A549 (cell line): ENCODE measurements at regions not wholly inside any gene's neighbourhood (a gene's known extent, or its start where the extent isn't known, plus 50 kb on each side); places are given as distances from the start of the nearest gene placed in this dataset.

Experiments
- ATAC-seq, 2 experiments: fragments of 200-7000 bp in 1 of 2; fragments of >200 bp in 1 of 2; cut with Nextera tagmentation in 1 of 2; cut with Tn5 transposase in 1 of 2; 3 replicates each; pipeline versions ENCODE4 v1.8.0 to v1.9.1; 2018 to 2020; ENCODE audit warnings: mild to moderate bottlenecking in 1 of 2, moderate library complexity in 1 of 2
- CTCF ChIA-PET: fragments of 300-600 bp; sonication (Branson Sonifier 250); formaldehyde crosslinking; extraction: SDS; loops from one replicate; lab custom pipeline; 2021; ENCODE audit warnings: antibody characterized with exemption, inconsistent platforms; lab: Yijun Ruan, JAX
- POLR2A ChIA-PET: fragments of 350-600 bp; formaldehyde crosslinking; extraction: SDS; loops from one replicate; lab custom pipeline; 2021; ENCODE audit warnings: antibody characterized with exemption, inconsistent platforms; lab: Yijun Ruan, JAX
- DNase-seq, 2 experiments: peaks; one replicate each; pipeline versions ENCODE4 v3.0.0 to v3.0.0-alpha.2; 2011 to 2016; ENCODE audit warnings: low read depth in 1 of 2, low spot score in 1 of 2
- FAIRE-seq: peaks from 2 replicates; lab custom pipeline; 2011; peaks lifted over from hg19 to GRCh38; lab: Jason Lieb, UNC
- H3K27ac ChIP-seq, 2 experiments: fragments of >200 bp; sonication (Bioruptor Twin); formaldehyde crosslinking; 3 replicates each; pipeline ENCODE4 v1.5.1; 2016 to 2017
- H3K4me1 ChIP-seq: fragments of >200 bp; sonication (Bioruptor Twin); formaldehyde crosslinking; 3 replicates; pipeline ENCODE4 v1.6.1; 2016
- H3K4me2 ChIP-seq: fragments of >200 bp; sonication (Bioruptor Twin); formaldehyde crosslinking; 3 replicates; pipeline ENCODE4 v1.6.1; 2016
- H3K4me3 ChIP-seq: fragments of >200 bp; sonication (Bioruptor Twin); formaldehyde crosslinking; 3 replicates; pipeline ENCODE4 v1.5.1; 2016
- H3K9me3 ChIP-seq: fragments of >200 bp; sonication (Bioruptor Twin); formaldehyde crosslinking; 3 replicates; pipeline ENCODE4 v1.6.1; 2016
- BCL3 ChIP-seq: fragments of >200 bp; sonication (Bioruptor Twin); formaldehyde crosslinking; IDR thresholded peaks from 3 replicates; pipeline ENCODE4 v1.6.1; 2016
- CBX2 ChIP-seq: fragments of 200-600 bp; sonication (generic); IDR thresholded peaks from 2 replicates; pipeline ENCODE4 v1.6.1; 2016; ENCODE audit warnings: low read depth, mild to moderate bottlenecking, borderline replicate concordance
- CHD4 ChIP-seq: fragments of 200-600 bp; sonication (generic); IDR thresholded peaks from 2 replicates; pipeline ENCODE4 v1.6.1; 2016; ENCODE audit warnings: antibody characterized with exemption, mild to moderate bottlenecking, borderline replicate concordance
- ESRRA ChIP-seq: fragments of 150-350 bp; IDR thresholded peaks from 2 replicates; pipeline ENCODE4 v1.6.1; 2014; ENCODE audit warnings: mild to moderate bottlenecking, low read length, borderline replicate concordance
- FOSL2 ChIP-seq, 2 experiments: fragments of 450-650 bp in 1 of 2; fragments of >200 bp in 1 of 2; sonication (Bioruptor Twin) in 1 of 2; formaldehyde crosslinking; IDR thresholded peaks; 2 replicates each; pipeline versions ENCODE4 v1.5.0 to v1.6.1; 2016 to 2020; ENCODE audit warnings: mild to moderate bottlenecking in 1 of 2, moderate library complexity in 1 of 2
- GATA3 ChIP-seq: IDR thresholded peaks from 2 replicates; pipeline ENCODE4 v1.6.1; 2012; ENCODE audit warnings: borderline replicate concordance
- HDAC2 ChIP-seq: fragments of 200-600 bp; sonication (generic); IDR thresholded peaks from 2 replicates; pipeline ENCODE4 v1.6.1; 2016
- HES2 ChIP-seq: fragments of >200 bp; sonication (Bioruptor Twin); formaldehyde crosslinking; IDR thresholded peaks from 2 replicates; pipeline ENCODE4 v1.6.1; 2016
- HOXA7 ChIP-seq: fragments of 250-450 bp; sonication (Bioruptor Pico); IDR thresholded peaks from 2 replicates; pipeline ENCODE4 v1.5.0; 2020; ENCODE audit warnings: mild to moderate bottlenecking, moderate library complexity
- HOXB5 ChIP-seq: fragments of 250-450 bp; sonication (Bioruptor Pico); IDR thresholded peaks from 2 replicates; pipeline ENCODE4 v1.5.0; 2020; ENCODE audit warnings: mild to moderate bottlenecking, moderate library complexity
- JUNB ChIP-seq: fragments of >200 bp; sonication (Bioruptor Twin); formaldehyde crosslinking; IDR thresholded peaks from 2 replicates; pipeline ENCODE4 v1.6.1; 2016
- KDM1A ChIP-seq: fragments of 200-600 bp; sonication (generic); IDR thresholded peaks from 2 replicates; pipeline ENCODE4 v1.6.1; 2016; ENCODE audit warnings: low read depth, mild to moderate bottlenecking
- MAFK ChIP-seq: fragments of 450-650 bp; IDR thresholded peaks from 2 replicates; pipeline ENCODE4 v1.6.1; 2014; ENCODE audit not compliant: partially characterized antibody
- NPAS2 ChIP-seq: fragments of 250-450 bp; sonication (Bioruptor Pico); IDR thresholded peaks from 2 replicates; pipeline ENCODE4 v1.8.0; 2022; ENCODE audit warnings: mild to moderate bottlenecking, moderate library complexity, borderline replicate concordance
- POLR2A ChIP-seq: IDR thresholded peaks from 2 replicates; pipeline ENCODE4 v1.6.1; 2012; ENCODE audit warnings: mild to moderate bottlenecking, low read length
- POLR2AphosphoS2 ChIP-seq: conservative IDR thresholded peaks from 2 replicates; pipeline ENCODE4 v1.6.1; 2012; ENCODE audit warnings: low read length, improper control_type of control experiment, inconsistent platforms
- RAD21 ChIP-seq, 2 experiments: fragments of >200 bp in 1 of 2; sonication (Bioruptor Twin) in 1 of 2; formaldehyde crosslinking in 1 of 2; IDR thresholded peaks in 1 of 2; conservative IDR thresholded peaks in 1 of 2; 2 replicates in 1 of 2; 3 replicates in 1 of 2; pipeline ENCODE4 v1.6.1; 2012 to 2018; ENCODE audit warnings: inconsistent platforms in 1 of 2
- RFX5 ChIP-seq: fragments of 450-650 bp; IDR thresholded peaks from 2 replicates; pipeline ENCODE4 v1.7.1; 2014; ENCODE audit warnings: antibody characterized with exemption, mild to moderate bottlenecking, moderate library complexity
- RNF2 ChIP-seq: fragments of 200-600 bp; sonication (generic); IDR thresholded peaks from 2 replicates; pipeline ENCODE4 v1.6.1; 2016; ENCODE audit warnings: low read depth, mild to moderate bottlenecking, antibody characterized with exemption, moderate library complexity, borderline replicate concordance
- SREBF2 ChIP-seq: fragments of 450-650 bp; IDR thresholded peaks from 2 replicates; pipeline ENCODE4 v1.6.1; 2014; ENCODE audit warnings: mild to moderate bottlenecking, moderate library complexity
- ZFP36 ChIP-seq: fragments of 450-650 bp; IDR thresholded peaks from 2 replicates; pipeline ENCODE4 v1.6.1; 2014; ENCODE audit warnings: borderline replicate concordance; ENCODE audit not compliant: partially characterized antibody
- WGBS: methylation state at CpG from one replicate; pipeline ENCODE4 v1.1.6; 2017; ENCODE audit errors: missing lambda C conversion rate; 5-methylcytosine and 5-hydroxymethylcytosine counted together
- TF ChIP-seq, protein P1 (sequence below): fragments of 250-450 bp; sonication (Bioruptor Pico); IDR thresholded peaks from 2 replicates; pipeline ENCODE4 v1.5.0; 2020; ENCODE audit warnings: low read depth, mild to moderate bottlenecking, moderate library complexity
- TF ChIP-seq, protein P2 (sequence below): IDR thresholded peaks from 2 replicates; pipeline ENCODE4 v1.6.1; 2012

DNA sequence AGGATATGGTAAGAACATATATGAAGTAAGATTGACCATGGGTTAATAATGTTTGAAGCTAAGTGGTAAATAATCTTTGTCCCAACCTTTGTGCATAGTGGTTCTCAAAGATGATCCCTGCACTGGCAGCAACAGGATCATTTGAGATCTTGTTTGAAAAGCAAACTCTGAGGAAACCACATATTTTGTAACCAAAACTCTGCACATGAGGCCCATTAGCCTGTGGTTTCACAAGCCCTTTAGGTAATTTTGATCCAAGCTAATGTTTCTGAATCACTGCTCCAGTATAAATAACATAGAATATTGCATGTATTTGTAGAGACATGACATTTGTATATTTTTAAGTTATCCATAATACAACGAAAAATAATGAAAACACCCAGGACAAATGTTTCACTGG is 147.9 kb upstream of the RGS18 start:
- 25% methylated on average over 1 of the region's 1 CpG for WGBS
- no peaks in the 10 kb centered on the region for H3K9me3 ChIP-seq
- ChIA-PET POLR2A (no interaction called here), CTCF (interaction anchor here (0.5 kb wide), 1 partner anchor 687 kb away, joined by 3 read pairs; no protein-coding TSS in a partner anchor)
- DNase-seq: no peak
- no peak for ATAC-seq
- TF ChIP-seq CHD4: no peak
- TF ChIP-seq, protein P1, sequence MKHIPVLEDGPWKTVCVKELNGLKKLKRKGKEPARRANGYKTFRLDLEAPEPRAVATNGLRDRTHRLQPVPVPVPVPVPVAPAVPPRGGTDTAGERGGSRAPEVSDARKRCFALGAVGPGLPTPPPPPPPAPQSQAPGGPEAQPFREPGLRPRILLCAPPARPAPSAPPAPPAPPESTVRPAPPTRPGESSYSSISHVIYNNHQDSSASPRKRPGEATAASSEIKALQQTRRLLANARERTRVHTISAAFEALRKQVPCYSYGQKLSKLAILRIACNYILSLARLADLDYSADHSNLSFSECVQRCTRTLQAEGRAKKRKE (CRISPR knock-in tag): no peak
- no peak for TF ChIP-seq GATA3
- no peak for TF ChIP-seq HDAC2
- TF ChIP-seq HOXA7: no peak
- no peak for TF ChIP-seq ESRRA
- TF ChIP-seq POLR2A: no peak
- no peak for TF ChIP-seq KDM1A
- TF ChIP-seq BCL3: no peak
- TF ChIP-seq CBX2: no peak
- no peak for TF ChIP-seq HOXB5 (CRISPR knock-in tag)
- TF ChIP-seq FOSL2 (IDR thresholded peaks at IDR 0.05): no peak
- TF ChIP-seq FOSL2 (CRISPR knock-in tag; IDR thresholded peaks at IDR 0.05): no peak
- TF ChIP-seq ZFP36: no peak
- no peak for TF ChIP-seq JUNB
- TF ChIP-seq RFX5: no peak
- TF ChIP-seq RNF2: no peak
- TF ChIP-seq HES2: no peak
- TF ChIP-seq POLR2AphosphoS2: no peak
- no peak for TF ChIP-seq RAD21 (conservative IDR thresholded peaks at IDR 0.05 in 1 of 2, IDR thresholded peaks at IDR 0.05 in 1 of 2)
- H3K4me3 ChIP-seq: no peak overlapping the region
- no peak overlapping the region for H3K4me2 ChIP-seq
- no peaks in the 10 kb centered on the region for H3K4me1 ChIP-seq
- no peak overlapping the region for H3K27ac ChIP-seq
- FAIRE-seq: no peak

GRCh38 chr1:192011525-192011924 is 146.7 kb upstream of the RGS18 start:
- Histone ChIP-seq H3K27ac (no peak overlapping the region), H3K4me1 (no peaks in the 10 kb centered on the region), H3K9me3 (no peaks in the 10 kb centered on the region), H3K4me3 (no peak overlapping the region), H3K4me2 (no peak overlapping the region)
- no peak for ATAC-seq
- TF ChIP-seq SREBF2 (no peak), POLR2AphosphoS2 (no peak), HOXB5 (CRISPR knock-in tag) (no peak), MAFK (no peak), NPAS2 (CRISPR knock-in tag) (no peak), BCL3 (no peak)
- TF ChIP-seq, protein P2, sequence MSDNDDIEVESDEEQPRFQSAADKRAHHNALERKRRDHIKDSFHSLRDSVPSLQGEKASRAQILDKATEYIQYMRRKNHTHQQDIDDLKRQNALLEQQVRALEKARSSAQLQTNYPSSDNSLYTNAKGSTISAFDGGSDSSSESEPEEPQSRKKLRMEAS: no peak
- WGBS: 85% methylated on average over 11 of the region's 11 CpGs
- FAIRE-seq: no peak
- ChIA-PET CTCF (no interaction called here), POLR2A (no interaction called here)
- DNase-seq: no peak
